Activated CD4-positive, alpha-beta T cell treated with anti-CD3 and anti-CD28 coated beads, Interleukin-2, amount 50 U/mL, for 24 hours (primary cell): ENCODE measurements at regions not wholly inside any gene's neighbourhood (a gene's known extent, or its start where the extent isn't known, plus 50 kb on each side); places are given as distances from the start of the nearest gene placed in this dataset.
"Not testable (repeated sequence)": the region's sequence is repeated elsewhere in the genome, so short reads cannot be mapped to it uniquely, and the experiment has no call there.

Source experiments
- DNase-seq, 2 donors: peaks; one replicate each; pipeline ENCODE4 v3.0.0-alpha.2; 2020; ENCODE audit warnings: low read depth in 1 of 2, low spot score in 1 of 2

DNA sequence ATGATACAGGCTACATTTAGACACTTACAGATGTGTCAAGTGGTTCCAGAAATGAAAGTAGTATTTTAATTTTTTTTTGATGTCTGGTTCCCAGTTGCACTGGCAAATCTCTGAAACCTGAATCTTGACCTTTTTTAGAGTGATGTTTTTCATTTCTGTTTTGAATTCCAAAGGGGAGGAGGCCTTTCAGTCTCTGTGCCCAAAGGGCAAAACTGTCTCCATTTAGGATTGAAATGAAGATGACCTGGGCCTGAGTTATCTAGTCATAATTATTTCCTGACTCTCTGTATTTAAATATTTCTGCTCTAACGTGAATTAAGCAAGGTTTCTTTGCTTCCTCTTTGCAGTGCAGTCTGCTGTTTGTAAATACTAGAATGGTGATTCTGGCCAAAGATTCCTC, 252.9 kb upstream of the ZFP64 start:
- no peak for DNase-seq

DNA sequence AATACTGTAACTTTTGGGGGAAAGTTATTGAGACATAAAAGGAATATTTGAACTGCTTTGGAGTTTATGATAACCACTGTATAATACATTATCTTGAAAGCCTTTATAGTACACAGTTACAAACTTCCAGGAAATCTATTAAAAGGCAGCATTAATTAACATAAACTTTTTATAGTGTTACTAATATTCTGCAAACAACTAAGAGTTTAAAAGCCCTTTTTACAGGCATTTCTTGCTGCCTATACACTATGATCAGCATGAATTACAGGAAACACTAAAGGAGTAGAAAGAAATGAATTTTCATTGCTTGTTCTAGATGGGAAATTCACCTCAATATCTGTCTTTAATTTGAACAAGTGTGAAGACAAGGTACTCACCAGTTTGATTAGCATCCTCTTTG, 252.3 kb upstream of the ZFP64 start:
- no peak for DNase-seq

DNA sequence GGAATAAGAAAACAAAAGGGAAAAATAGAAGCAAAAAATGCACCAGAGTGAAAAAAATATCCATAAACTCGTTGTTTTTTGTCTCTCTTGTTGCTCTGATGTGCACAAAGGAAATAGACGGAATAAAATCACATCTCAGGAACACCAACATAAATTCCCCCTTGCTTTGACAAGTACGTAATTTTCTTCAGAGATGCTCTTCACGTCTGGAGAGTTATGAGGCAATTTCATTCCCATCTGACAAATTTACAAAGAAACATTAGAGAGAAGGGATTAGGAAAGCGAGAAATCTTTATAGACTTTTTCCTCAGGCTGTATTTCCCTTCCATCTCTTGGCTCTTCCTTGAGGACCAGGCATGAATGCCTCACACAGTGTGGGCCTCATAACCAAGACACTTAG, 250.1 kb upstream of the ZFP64 start:
- DNase-seq: no peak

DNA sequence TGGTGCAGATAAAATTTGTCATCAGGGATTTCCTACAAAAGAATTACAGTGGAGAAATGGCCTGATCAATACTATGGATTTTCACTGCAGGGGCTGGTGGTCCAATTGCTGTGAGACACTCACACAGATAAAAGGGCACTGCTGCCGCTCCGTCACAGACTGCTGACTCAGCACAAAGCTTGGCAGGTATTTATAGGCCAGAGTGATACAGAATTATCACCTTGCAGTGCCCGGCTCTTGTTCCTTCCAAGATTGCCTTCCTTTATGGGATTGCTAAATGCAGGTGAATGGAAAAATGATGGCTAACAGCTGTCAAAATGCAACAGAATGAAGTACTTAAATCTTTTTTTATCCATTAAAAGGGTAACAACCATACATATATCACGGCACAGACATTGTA, 247.8 kb upstream of the ZFP64 start:
- DNase-seq: no peak

DNA sequence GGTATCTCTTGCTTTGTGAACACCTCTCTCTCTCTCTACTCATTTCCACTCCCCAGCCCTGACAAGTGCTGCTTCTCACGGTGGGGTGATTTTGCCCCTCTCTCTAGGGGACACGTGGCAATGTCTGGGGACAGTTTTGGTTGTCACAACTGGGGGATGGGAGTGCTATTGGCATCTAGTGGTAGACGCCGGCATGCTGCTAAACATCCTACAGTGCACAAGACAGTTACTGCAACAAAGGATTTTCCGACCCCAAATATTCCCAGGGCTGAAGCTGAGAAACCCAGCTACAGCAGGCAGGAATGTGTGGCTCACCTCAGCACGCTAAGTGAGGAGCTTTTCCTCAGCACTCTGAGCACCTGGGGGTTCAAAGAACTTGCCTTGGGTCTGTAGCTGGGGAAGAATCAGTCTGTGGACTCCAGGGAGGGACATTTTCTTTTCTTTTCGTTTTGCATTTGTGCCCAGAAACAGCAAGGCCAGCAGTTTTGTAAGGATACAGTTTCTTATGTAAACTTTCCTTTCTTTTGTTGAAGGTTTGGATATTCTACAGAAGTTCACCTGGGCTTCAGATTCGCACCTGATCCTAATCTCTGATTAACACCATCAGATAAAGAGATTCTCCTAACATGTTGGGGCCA, 246.9 kb upstream of the ZFP64 start:
- DNase-seq: no peak

DNA sequence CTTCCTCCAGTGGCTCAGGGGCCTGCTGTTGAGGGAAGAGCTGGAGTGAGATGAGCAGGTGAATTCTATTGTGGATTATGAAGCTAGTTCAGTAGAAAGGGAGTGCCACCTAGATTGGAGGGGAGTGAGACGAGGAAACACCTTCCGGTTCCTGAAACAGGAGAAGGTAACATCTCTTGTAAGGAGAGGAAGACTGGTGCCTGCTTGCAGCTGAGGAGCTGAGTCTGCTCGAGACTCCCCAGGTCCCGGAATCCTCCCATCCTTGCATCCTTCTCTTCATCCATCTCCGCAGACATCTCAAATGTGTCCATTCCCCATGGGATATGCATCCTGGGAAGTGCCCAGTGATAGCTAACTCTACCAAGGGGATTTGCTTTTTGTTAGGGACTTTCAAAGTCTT, 242.9 kb upstream of the ZFP64 start:
- no peak for DNase-seq

DNA sequence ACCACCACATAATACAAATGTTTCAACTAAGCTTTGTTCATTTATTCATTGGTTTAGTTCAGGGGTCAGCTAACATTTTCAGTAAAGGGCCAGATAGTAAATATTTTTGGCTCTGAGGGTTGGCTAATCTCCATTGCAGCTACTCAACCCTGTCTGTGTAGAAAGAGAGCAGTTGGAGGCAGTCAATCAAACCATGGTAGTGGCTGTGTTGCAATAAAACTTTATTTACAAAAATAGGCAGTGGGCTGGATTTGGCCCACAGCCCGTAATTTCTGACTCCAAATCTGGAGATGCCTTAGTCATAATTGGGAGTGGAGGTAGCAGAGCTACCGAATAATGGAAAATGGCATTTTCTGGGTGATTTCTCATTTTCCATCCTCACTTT, 242.5 kb upstream of the ZFP64 start:
- DNase-seq: no peak

DNA sequence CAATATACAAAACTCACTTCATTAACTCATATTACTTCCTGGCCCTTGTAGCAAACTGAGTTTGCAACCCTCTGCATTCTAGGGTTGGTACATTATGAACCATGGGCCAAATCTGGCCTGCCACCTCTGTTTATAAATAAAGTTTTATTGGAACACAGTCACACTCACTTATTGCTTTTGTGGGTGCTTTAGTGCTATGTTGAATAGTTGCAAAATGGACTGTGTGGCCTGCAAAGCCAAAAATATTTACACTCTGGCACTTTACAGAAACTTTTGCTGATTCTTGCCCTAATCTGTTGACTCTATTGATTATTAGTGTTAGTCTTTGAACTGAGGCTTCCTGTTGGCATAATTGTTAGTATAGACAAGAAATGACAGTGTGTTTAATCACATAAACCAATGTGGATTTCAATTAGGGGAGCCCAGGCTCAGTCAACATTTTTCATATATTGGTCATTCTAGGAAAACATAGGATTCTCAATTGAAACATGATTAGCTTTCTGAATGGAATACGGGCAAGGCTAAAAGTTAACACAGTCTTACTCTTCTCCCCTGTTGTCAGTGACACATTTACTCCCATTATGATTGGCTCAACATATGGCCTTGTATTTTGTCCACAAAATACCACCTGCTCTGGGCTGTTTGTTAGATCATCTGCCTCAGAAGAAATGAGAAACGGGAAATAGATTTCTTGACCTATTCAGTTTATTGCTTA, 241.9 kb upstream of the ZFP64 start:
- no peak for DNase-seq

DNA sequence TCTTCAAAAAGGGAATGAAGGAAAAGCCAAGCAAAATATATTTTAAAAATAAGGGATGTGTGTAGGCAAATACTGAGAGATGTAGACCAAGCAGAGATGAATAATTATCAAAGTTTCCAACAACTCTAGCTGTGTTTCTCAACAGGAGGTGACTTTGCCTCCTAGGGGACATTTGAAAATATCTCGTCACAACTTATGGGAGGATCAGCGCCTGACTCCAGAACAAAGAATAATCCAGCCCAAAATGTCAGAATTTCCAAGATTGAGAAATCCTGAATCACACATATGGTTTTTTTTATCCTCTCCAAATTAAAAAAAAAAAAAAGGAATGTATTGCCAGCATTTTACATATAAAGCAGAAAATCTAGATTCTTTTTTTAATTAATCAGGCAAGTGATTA, 241.2 kb upstream of the ZFP64 start:
- no peak for DNase-seq

DNA sequence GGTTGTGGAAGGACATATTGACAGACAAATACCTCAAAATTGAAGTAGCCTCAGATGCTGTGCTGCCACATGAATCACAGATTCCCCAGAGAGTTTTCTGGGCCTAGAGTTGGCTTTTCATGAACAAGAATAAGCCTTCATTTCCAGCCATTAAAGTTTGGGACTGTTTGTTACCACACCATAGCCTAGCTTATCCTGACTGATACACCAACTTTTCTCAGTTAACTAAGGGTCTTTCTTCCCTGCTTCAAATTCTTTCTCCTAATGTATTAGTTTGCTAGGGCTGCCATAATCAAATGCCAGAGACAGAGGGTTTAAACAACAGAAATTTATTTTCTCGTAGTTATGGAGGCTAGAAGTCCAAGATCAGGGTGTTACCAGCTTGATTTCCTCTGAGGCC, 237.4 kb upstream of the ZFP64 start:
- no peak for DNase-seq

DNA sequence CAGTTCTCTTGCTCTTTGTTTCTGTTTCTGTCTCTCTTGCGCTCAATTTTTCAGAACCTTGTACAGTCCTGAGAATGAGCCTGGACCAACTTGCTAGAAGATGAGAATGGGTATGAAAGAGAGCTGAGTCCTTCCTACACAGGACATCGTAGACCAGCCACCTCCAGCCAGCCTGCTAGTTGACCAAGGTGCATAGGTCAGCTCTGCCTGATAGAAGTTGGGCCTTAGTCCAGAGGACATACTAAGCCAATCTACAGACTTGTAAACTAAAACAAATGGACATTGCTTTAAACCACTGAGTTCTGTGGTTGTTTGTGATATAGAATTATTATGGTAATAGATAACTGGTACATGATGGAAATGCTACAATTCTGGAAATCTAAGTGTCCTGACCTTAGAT, 236.4 kb upstream of the ZFP64 start:
- DNase-seq: no peak

DNA sequence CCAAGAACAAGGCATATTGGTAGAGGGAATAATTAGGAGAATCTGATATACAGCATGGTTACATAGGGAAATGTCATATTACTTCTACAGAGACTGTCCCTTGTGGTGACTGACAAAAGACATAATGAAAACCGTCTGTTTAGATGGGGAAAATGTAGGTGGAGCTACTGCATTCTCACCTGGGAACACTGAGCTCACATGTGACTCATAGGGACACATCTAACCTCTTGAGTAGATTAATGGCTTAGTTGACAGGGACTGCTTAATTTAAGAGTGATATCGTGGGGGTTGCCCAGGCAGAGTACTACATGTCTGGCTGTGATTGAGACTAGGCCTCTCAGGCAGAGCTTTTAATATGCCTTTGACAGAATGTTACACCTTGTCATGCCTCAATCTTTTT, 235.3 kb upstream of the ZFP64 start:
- DNase-seq: no peak

DNA sequence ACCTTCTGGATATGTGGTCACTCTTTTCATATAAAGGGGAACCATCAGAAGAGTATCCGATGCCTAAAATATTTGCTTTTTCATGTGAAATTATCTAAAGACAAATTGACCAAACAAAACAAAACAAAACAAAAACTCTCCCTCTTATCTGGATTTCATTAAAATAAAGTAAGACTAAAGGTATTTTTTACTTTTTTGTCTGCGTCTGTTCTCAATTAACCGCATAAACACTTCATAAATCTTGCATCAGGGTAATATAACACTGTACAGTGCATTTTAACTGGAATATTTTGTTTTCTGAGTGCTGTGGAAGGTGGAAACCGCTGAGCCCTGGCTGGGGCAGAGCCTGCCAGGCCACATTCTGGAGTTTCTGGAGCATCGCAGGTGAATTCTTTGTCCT, 234.1 kb upstream of the ZFP64 start:
- no peak for DNase-seq

DNA sequence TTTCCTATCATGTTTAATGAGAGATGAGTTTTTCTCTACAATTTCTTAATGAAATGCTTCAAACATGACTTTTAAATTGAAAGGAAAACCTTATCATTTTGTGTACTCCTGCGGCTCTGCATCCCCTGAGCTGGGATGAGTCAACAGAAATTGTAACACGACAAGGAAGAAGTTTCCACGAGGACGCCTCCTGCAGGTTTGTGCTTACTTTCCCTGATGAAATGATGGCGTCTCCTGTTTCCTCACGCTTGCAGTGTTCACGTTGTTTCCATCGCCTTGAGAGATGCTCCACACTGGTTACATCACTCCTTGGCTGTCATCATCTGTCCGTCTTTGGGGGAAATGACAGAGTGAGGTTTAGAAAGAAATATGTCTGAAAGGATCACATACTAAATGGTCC, 233.7 kb upstream of the ZFP64 start:
- no peak for DNase-seq

DNA sequence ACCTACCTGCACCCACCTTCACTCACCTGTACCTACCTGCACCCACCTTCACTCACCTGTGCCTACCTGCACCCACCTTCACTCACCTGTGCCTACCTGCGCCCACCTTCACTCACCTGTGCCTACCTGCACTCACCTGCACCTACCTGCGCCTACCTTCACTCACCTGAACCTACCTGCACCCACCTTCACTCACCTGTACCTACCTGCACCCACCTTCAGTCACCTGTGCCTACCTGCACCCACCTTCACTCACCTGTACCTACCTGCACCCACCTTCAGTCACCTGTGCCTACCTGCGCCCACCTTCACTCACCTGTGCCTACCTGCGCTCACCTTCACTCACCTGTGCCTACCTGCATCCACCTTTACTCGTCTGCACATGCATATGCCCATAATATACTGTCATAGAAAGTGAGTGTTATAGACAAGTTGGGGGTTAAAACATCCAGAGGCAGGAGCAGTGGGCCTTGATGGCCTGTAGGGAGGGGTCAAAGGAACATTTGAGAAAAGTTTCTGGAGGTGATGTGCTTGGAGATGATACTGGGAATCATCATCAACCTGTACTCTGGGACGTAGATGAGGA, 232.9 kb upstream of the ZFP64 start:
- DNase-seq: not testable (repeated sequence)

DNA sequence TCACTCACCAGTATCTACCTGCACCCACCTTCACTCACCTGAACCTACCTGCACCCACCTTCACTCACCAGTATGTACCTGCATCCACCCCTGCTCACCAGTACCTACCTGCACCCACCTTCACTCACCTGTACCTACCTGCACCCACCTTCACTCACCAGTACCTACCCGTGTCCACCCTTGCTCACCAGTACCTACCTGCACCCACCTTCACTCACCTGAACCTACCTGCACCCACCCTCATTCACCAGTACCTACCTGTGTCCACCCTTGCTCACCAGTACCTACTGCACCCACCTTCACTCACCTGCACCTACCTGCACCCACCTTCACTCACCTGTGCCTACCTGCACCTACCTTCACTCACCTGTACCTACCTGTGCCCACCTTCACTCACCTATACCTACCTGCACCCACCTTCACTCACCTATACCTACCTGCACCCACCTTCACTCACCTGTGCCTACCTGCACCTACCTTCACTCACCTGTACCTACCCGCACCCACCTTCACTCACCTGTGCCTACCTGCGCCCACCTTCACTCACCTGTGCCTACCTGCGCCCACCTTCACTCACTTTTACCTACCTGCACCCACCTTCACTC, 232.1 kb upstream of the ZFP64 start:
- DNase-seq: not testable (repeated sequence)

DNA sequence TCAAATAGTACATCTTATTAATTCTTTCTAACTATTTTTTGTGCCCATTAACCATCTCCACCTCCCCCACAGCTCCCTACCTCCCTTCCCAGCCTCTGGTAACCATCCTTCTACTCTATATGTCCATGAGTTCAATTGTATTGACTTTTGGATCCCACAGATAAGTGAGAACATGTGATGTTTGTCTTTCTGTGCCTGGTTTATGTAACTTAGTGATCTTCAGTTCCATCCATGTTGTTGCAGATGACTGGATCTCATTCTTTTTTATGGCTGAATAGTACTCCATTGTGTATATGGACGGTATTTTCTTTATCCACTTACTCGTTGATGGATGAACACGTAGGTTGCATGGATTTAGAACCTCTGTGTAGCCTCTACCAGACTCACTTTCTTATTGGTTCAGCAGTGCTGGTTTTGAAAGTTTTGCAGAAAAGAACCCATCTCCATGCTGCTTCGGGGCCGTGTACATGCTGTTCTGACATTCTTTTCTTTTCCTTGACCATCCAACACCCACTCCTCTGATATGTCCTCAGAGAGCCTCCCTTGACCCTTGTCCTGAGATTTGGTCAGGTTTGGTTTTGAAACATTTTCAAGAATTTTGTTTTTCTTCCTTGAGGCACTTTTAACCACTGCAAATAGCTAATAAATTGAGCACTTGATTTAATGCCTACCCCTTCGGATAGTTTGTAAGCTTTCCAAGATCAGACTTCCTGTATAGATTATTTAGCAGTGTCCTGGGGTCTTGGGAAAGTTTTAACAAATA, 231.2 kb upstream of the ZFP64 start:
- DNase-seq: no peak

DNA sequence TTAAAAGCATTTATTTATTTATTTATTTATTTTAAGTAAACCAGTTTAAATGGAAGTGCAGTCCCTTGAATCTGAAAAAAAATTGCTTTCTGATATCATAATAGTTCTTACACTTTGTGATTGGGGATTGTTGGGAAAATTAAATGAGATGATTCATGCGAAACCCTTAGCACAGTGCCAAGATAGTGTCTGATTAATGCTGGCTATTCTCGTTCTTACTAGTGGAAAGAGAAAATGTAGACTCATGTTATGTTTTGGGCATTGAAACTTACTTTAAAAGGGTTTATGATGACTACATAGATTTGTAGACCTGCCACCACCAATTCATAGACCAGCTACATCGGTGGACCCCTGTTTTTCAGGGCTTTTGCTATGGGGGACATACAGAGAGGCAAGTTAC, 229.2 kb upstream of the ZFP64 start:
- DNase-seq: no peak

DNA sequence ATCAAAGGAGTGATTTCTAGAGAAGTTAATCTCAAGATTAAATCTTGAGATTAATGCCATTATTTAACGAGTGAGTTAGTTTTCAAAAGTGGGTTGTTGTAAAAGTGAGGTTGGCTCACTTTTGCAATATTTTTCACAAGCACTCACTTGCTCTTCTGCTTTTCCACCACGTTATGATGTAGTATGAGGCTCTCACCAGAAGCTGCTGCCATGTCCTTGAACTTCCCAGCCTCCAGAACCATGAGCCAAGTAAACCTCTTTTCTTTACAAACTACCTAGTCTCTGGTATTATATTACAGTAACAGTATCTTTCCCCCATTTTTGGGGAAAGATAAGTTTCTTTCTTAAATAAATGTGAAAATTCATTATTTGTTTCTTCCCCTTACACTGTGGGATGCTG, 227.6 kb upstream of the ZFP64 start:
- DNase-seq: no peak

DNA sequence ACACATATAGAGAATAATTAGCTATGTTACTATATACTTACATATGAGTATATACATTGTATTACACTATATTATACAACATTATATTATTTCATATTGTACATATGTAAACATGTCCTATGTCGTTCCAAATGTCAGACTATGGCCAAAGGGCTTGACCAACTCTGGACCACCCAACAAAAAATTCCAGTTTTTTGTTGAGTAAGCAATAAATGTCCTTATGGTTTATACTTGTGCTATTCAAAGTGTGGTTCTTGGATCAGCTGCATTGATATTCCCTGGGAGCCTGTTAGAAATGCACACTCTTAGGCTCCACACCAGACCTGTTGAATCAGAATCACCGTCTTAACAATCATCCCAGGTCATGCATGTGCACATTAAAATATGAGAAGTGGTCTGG, 225.4 kb upstream of the ZFP64 start:
- no peak for DNase-seq

DNA sequence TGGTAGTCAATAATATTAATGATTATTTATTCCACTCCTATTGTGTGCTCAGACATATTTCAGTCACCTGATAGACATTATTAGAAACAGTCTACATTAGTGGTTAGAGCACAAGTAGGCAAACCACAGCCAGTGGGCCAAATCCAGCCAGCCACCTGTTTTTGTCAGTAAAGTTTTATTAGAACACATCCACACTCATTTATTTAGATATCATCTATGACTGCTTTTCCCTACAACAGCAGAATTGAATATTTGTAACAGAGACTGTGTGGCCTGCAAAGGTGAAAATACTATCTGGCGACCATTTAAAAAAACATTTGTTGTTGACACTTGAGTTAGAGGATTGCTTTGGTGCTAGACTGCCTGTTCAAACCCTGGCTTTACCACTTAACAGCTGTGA, 220.0 kb upstream of the ZFP64 start:
- no peak for DNase-seq

DNA sequence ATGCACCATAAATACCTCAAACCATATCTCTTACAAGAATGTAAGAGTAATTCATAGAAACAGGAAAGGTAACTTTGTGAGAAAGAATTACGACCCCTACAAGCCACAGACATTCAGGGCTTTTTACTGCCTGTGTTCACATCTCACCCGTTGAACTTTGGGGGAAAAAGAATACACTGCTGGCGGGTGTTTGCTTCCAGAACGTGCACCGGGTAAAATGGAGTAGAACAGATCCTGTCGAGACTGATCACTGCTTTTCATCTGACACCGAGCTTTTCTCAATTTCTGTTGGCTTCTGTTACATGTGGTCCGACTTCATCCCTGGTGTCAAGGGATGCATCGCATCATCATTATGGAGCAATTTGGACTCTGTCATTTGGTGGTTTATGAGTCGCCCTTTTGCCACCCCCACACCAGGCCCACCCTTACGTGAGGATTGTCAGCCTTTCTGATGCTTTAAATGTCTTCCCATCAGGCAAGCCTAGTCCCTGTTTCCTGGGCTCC, 219.2 kb upstream of the ZFP64 start:
- DNase-seq: no peak
